NCI-H1436 (cell line): ENCODE measurements at regions not wholly inside any gene's neighbourhood (a gene's known extent, or its start where the extent isn't known, plus 50 kb on each side); places are given as distances from the start of the nearest gene placed in this dataset.

Experiments
- DNase-seq: peaks from one replicate; lab custom pipeline; 2025; lab: John Stamatoyannopoulos, UW

- DNase-seq, result no peak
These were observed 779.5 kb downstream of the METTL15 start for GRCh38 chr11:28887681-28888080.

GRCh38 chr11:28879869-28880268, 771.7 kb downstream of the METTL15 start:
- DNase-seq, result no peak

- no peak for DNase-seq
These were observed 769.8 kb downstream of the METTL15 start for GRCh38 chr11:28878025-28878424.

- DNase-seq, result no peak
These were observed 769.2 kb downstream of the METTL15 start for GRCh38 chr11:28877340-28877739.

GRCh38 chr11:28874706-28875105, 766.5 kb downstream of the METTL15 start:
- no peak for DNase-seq

GRCh38 chr11:28871090-28871489, 762.9 kb downstream of the METTL15 start:
- DNase-seq, result no peak

- DNase-seq, result no peak
These were observed 755.2 kb downstream of the METTL15 start for GRCh38 chr11:28863422-28863821.

- DNase-seq, result no peak
These were observed 752.7 kb downstream of the METTL15 start for GRCh38 chr11:28860893-28861292.

- no peak for DNase-seq
These were observed 749.9 kb downstream of the METTL15 start for GRCh38 chr11:28858076-28858475.

GRCh38 chr11:28849053-28849452, 740.9 kb downstream of the METTL15 start:
- no peak for DNase-seq

- no peak for DNase-seq
These were observed 734.5 kb downstream of the METTL15 start for GRCh38 chr11:28842716-28843115.

- no peak for DNase-seq
These were observed 730.6 kb downstream of the METTL15 start for GRCh38 chr11:28838741-28839140.

GRCh38 chr11:28837599-28837998, 729.4 kb downstream of the METTL15 start:
- DNase-seq, result no peak

GRCh38 chr11:28836285-28837081, 728.3 kb downstream of the METTL15 start:
- no peak for DNase-seq

- no peak for DNase-seq
These were observed 727.6 kb downstream of the METTL15 start for GRCh38 chr11:28835790-28836189.

GRCh38 chr11:28835317-28835716, 727.1 kb downstream of the METTL15 start:
- DNase-seq, result no peak

- no peak for DNase-seq
These were observed 726.7 kb downstream of the METTL15 start for GRCh38 chr11:28834877-28835276.

GRCh38 chr11:28833670-28834069, 725.5 kb downstream of the METTL15 start:
- DNase-seq, result no peak

- no peak for DNase-seq
These were observed 725.0 kb downstream of the METTL15 start for GRCh38 chr11:28833169-28833568.

GRCh38 chr11:28826807-28827206, 718.6 kb downstream of the METTL15 start:
- DNase-seq, result no peak

GRCh38 chr11:28822576-28822975, 714.4 kb downstream of the METTL15 start:
- DNase-seq, result no peak

GRCh38 chr11:28820296-28820989, 712.3 kb downstream of the METTL15 start:
- no peak for DNase-seq

- DNase-seq, result no peak
These were observed 711.6 kb downstream of the METTL15 start for GRCh38 chr11:28819741-28820140.

GRCh38 chr11:28815110-28815509, 706.9 kb downstream of the METTL15 start:
- no peak for DNase-seq
